SK-N-DZ (cell line): ENCODE measurements at regions not wholly inside any gene's neighbourhood (a gene's known extent, or its start where the extent isn't known, plus 50 kb on each side); places are given as distances from the start of the nearest gene placed in this dataset.
A peak's percentile ranks its signal among the peaks of the same experiment; 100 is the strongest.
"Not testable (repeated sequence)": the region's sequence is repeated elsewhere in the genome, so short reads cannot be mapped to it uniquely, and the experiment has no call there.

Experiments used
- DNase-seq: peaks from one replicate; pipeline ENCODE4 v3.0.0-alpha.2; 2015; ENCODE audit warnings: low spot score

- DNase-seq = no peak
These were observed 231.2 kb upstream of the LRTM1 start for GRCh38 chr3:55159016-55159415.

- no peak for DNase-seq
These were observed 230.5 kb upstream of the LRTM1 start for GRCh38 chr3:55158345-55158744.

- no peak for DNase-seq
These were observed 229.9 kb upstream of the LRTM1 start for GRCh38 chr3:55157731-55158130.

- DNase-seq = no peak
These were observed 229.2 kb upstream of the LRTM1 start for GRCh38 chr3:55156851-55157650.

GRCh38 chr3:55147856-55148720 lies 220.2 kb upstream of the LRTM1 start:
- no peak for DNase-seq

GRCh38 chr3:55147406-55147805 lies 219.5 kb upstream of the LRTM1 start:
- no peak for DNase-seq

- DNase-seq = no peak
These were observed 218.4 kb upstream of the LRTM1 start for GRCh38 chr3:55146216-55146615.

GRCh38 chr3:55144015-55144673 lies 216.3 kb upstream of the LRTM1 start:
- DNase-seq = no peak

- peak; percentile 43 for DNase-seq
These were observed 215.5 kb upstream of the LRTM1 start for GRCh38 chr3:55143336-55143735.

- DNase-seq = not testable (repeated sequence)
These were observed 208.4 kb upstream of the LRTM1 start for GRCh38 chr3:55136291-55136690.

GRCh38 chr3:55128225-55128823 lies 200.5 kb upstream of the LRTM1 start:
- peak; percentile 12 for DNase-seq

GRCh38 chr3:55127565-55127964 lies 199.7 kb upstream of the LRTM1 start:
- no peak for DNase-seq

GRCh38 chr3:55124371-55124770 lies 196.5 kb upstream of the LRTM1 start:
- DNase-seq = no peak
